ENCODE measurements at regions not wholly inside any gene's neighbourhood (a gene's known extent, or its start where the extent isn't known, plus 50 kb on each side); places are given as distances from the start of the nearest gene placed in this dataset.

DNA sequence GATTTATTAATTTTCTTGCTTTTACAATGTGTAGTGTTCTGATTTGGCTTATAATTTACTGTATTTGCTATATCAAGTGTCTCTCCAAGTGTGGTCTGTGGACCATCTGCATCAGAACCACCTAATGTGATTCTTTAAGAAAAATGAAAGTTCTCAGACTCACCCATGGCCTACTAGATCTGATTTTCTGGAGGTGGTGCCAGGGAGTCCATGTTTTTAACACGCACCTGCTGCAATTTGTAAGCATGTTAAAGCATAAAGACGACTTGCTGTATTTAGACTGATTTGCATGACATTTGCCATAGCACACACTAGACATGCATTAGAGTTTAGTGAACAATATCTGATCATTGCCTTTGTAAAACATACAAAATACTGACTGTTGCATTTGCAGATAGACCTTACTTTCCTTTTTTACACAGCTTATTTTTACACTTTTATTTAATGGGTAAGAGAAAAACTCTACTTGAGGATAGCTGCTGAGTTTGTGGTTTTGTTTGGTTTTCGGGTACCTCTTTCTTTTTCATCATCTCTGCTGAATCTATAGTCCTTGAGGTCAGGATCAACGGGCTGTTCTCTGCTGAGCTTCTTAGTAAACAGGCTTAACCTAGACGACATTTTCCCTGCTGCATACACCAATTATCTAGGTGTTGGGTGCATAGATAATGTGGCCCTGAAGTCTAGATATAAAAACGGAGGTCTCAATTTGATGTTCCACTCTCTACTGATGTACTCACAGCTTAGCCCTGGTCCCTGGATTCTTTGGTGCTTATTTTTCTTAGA, 138.0 kb upstream of the ZNF366 start:
- TF ChIP-seq CTCF (IDR thresholded peaks at IDR 0.05) (no peak), POLR2A (IDR thresholded peaks at IDR 0.05) (no peak)

Data from Peyer's patch (tissue), 4 donors.